Fibroblast of skin of scalp (primary cell): ENCODE measurements at regions not wholly inside any gene's neighbourhood (a gene's known extent, or its start where the extent isn't known, plus 50 kb on each side); places are given as distances from the start of the nearest gene placed in this dataset.

Experiments used
- DNase-seq: peaks from one replicate; pipeline ENCODE4 v3.0.0-alpha.2; 2013

GRCh38 chr5:56587381-56588130, 227.8 kb upstream of the MAP3K1 start:
- no peak for DNase-seq

DNA sequence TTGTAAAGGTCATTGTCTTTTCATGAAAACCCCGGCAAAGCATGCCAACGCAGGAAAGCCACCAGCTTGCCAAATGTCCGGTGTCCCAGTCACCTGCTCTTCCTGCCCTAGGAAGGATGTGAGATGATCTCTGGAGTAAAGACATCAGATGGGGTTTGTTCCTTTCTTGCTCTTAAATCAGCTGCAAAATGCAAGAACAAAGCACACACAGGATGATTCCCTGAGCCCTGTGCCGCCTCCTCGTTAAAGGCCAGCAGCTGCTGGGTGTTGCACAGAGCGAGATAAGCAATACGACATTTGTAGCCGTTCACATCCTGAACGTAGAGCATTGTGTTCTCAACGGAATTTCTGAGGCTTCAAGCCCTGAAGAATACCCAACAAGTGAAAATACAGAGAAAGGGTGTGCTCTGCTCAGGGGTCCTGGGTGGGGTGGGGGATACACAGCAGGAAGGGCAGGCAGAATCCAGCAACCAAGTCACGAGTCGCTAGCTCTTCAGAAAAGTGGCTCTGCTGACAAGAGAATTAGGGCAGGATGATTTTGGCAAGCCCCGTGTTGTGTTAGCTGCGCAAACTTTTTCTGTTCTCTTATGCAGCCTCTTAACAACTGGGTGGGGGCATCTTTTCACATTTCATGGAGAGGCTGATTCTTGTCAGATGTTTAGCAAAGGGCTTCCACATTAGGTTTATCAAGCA, 229.2 kb upstream of the MAP3K1 start:
- no peak for DNase-seq

DNA sequence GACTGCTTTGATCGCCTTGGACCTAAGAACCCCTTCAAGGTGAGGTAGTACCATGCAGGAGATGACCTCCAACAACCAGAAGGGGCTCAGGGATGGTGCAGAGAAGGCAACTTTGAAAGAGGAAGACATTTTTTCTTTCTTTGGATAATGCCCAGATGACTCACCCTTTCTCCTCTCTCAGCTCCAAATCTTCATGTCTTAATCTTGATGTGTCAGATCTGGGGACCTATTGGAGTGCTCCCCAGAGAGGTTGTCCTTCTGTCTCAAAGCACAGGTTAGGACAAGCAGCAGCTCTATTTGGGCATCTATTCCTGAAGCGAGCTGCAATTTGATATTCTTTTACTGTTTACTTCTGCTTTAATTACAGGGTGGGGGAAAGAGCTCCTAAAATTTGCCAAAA, 229.9 kb upstream of the MAP3K1 start:
- peak; percentile 60 for DNase-seq

GRCh38 chr5:56581426-56581825, 233.9 kb upstream of the MAP3K1 start:
- no peak for DNase-seq

GRCh38 chr5:56580864-56581263, 234.5 kb upstream of the MAP3K1 start:
- DNase-seq = no peak

DNA sequence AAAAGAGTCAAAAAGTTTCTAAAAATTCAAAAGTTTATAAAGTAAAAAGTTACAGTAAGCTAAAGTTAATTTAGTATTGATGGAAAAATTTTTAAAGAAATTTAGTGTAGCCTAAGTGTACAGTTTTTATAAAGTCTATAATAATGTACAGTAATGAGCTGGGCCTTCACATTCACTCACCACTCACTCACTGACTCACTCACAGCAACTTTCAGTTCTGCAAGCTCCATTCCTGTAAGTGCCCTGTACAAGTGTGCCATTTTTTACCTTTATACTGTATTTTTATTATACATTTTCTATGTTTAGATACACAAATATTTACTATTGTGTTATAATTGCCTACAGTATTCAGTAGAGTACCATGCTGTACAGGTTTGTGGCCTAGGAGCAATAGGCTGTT, 239.5 kb upstream of the MAP3K1 start:
- no peak for DNase-seq

DNA sequence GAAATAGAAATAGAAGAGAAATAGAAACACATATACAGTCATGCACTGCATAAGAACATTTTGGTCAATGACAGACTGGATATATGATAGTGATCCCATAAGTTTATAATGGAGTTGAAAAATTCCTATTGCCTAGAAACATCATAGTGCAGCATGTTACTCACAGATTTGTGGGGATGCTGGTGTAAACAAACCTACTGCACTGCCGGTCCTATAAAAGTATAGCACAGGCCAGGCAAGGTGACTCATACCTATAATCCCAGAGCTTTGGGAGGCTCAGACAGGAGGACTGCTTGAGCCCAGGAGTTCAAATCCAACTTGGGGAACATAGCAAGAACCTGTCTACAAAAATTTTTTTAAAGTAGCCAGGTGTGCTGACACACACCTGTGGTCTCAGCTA, 240.6 kb upstream of the MAP3K1 start:
- DNase-seq = no peak

DNA sequence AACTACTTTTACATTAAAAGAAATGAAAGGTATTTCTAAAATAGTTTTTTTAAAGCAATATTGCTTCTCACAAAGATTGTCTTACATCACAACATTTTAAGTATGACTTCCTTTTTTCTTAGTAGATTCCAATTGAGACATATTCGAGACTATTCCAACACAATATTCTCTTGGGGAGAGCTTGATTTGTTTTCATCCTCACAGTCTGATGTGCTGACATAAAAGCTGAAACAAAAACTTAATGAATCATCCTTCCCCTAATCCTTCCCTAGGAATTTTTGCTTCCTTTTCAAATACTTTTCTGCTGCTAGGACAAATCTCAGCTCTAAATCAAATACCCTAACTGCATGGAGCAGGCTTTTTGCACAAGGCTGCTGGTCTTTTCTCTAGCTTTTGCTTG, 245.8 kb upstream of the MAP3K1 start:
- DNase-seq = peak; percentile 92

DNA sequence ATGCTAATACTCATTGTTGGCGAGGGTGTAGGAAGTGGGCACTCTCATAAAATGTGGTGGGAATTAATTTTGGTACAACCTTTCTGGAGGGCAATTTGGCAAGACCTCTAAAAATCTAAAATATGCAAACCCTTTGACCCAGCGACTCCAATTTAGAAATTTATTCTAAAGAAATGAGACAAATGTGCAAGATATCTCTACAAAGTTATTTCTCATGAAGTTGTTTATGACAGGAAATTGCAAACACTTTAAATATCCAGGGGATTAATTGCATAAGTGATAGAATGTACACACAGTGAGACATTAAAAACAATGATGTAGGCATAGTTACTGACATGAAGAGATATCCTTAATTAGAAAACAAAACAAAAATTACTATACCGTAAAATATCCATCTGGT, 246.3 kb upstream of the MAP3K1 start:
- DNase-seq = peak; percentile 23

- no peak for DNase-seq
These were observed 248.1 kb upstream of the MAP3K1 start for GRCh38 chr5:56567278-56567677.

DNA sequence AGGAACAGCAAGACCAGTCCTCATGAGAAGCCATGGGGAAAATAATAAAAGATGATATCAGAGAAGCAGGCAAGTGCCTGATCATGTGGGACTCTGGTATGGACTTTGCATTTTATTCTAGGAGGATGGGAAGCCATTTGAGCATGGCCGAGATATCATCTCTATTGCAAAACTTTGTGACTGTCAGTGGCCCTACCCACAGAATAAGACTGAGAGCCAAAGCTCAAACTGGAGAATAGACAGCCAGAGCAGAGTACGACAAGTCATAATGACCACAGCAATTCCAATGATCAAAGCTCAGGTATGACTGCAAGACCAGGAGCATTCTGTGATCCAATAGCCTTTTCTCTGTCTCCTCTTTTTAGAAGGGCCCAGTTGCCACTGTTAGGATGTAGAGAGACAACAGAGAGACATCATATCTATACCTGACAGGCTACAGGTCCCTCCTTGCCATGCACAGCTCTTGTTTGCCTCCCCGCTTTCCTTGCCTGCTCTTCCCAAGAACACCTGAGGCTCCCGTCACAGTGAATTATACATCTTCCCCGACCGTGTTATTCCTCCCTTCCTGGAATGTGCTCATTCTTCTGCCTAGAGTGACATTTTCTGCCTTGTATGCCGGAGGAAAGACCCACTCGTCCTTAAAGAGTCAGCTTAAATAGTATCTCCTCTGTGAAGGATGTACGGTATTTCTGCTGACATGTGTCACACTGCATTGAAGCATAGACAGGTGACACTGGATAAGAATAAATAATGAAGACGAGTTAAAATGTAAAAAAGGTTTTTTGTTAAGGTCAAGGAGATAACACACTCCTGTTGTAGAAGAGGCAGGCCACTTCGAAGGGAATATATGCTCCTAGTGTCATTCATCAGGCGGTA, 248.7 kb upstream of the MAP3K1 start:
- DNase-seq = no peak

GRCh38 chr5:56565644-56566043, 249.7 kb upstream of the MAP3K1 start:
- no peak for DNase-seq

GRCh38 chr5:56565283-56565615, 250.1 kb upstream of the MAP3K1 start:
- DNase-seq = no peak

- peak; percentile 84 for DNase-seq
These were observed 250.6 kb upstream of the MAP3K1 start for GRCh38 chr5:56564541-56565282.

GRCh38 chr5:56561455-56561854, 253.9 kb upstream of the MAP3K1 start:
- no peak for DNase-seq

DNA sequence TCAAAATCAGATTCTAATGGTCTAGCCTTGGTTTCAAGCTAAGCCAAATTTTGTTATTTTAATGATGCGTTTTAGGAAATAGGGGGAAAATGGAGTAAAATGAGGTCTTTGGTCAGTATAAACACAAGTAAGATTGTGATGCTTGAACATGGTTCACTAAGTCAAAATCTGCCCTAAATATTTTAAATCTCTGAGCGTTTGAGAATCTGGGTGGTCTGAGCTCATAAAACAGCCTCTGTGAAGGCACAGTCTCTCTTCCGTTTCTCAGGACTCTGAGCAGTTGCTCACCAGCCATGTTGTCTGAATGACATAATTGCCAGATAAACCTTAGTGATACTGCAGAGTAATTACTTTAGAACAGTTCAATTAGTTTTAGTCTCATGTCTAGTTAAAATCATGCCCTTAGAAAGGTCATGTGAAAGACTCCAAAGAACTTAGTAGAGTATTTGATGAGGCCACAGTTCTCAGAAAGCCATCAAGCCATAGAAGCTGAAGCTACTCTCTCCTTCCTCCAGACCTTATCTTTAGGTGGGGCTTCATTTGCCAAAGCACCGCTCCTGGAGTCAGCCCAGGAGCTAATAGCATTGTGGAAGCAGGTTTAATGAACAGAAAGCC, 257.1 kb upstream of the MAP3K1 start:
- no peak for DNase-seq

DNA sequence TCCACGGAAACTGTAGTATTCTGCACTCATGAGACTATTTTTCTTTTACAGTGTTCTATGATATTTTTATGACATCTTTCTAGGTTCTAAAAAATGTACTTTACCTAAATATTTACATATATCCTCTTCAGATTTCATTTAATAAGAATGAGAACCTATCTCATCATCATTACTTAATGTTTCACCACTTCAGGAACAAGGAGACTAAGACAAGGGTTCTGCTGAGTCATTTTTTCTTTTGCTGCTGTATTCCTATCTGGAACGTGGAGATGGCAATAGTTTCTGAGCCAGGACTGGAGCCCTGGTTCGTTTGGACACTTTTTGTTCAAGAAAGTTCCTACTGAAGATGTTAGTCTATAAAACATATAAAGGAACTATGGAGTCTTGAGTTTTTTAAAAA, 258.2 kb upstream of the MAP3K1 start:
- peak; percentile 15 for DNase-seq

DNA sequence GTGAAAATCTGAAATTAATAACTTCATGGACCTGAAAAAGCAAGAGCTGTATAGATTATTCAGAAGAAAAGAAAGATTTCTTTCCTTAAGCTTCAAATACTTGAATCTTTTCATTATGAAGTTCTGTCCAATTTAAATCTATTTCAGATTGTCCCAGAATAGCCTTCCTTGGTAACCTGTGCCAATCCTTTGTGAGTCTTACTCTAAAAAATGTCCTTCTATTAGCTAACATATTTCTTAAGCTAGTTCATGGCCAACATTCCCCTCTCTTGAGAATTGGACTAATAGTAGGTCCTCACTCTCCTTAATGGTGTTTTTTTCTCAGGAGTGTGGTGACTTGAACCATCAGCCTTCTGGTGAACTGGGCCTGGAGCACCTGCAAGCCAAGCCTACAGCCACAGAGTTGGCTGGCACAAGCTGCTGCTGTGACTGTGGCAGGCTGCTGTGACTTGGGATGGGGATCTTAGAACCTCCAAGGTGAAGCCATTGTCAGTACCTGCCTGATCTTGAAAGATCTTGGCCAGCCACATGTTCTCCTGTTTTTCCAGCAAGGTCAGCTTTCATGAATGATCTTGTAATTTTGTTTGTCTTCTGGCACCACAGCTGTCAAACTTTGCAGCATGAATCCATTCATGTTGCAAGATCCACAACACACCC, 262.6 kb upstream of the MAP3K1 start:
- peak; percentile 45 for DNase-seq

GRCh38 chr5:56550227-56550626, 265.1 kb upstream of the MAP3K1 start:
- DNase-seq = no peak

DNA sequence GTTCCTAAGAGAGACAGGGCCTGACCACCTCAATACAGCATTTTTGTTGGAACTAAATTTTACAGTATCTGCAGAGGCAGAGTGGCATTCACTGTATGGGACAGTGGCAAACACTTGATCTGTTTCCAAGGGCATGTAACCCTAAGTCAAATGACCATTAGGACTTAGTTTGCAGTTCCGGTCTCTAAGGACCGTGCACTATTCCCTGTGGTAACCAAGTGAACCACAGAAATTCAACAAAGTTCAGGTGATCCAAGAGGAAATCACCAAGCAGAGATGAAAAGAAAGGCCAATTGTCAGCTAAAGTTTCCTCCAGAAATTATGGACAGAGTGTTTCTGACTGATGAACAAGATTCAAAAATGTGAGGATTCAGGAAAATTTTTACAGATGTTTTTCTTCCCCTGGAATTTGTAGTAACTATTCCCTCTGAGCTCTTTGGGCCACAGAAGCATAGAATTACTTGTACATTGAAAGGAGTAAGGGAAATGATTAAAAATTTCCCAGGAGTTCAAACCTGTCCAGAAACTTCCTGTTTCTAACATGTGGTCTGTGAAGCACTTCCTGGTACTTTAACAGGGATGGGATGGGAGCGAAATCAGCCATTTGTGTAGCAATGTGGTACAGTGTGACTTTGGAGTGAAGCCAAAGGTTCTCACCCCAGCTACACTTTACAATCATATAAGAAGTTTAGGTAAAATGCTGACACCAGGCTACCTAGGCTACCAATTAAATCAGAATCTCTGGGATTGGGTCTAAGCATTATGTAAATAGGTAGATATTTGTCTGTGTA, 266.1 kb upstream of the MAP3K1 start:
- DNase-seq = no peak

DNA sequence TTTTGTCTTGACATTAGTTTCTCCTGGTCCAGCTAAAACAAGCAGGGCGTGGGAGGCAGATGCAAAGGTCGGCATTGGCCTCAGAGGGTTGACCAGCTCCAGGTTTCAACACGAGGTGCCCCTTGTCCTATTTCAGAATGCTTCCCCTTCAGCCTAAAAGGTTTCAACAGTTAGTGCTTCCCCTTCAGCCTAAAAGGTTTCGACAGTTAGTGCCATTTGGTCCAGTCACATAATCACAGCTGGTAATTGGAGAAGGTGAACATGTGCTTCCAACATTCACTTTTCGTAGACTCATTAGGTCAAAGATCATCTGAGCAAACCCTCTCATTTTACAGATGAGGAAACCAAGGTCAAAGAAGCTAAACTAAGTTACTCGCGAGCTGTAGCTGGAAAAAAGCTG, 270.3 kb upstream of the MAP3K1 start:
- no peak for DNase-seq
